ENCODE measurements at regions not wholly inside any gene's neighbourhood (a gene's known extent, or its start where the extent isn't known, plus 50 kb on each side); places are given as distances from the start of the nearest gene placed in this dataset.

DNA sequence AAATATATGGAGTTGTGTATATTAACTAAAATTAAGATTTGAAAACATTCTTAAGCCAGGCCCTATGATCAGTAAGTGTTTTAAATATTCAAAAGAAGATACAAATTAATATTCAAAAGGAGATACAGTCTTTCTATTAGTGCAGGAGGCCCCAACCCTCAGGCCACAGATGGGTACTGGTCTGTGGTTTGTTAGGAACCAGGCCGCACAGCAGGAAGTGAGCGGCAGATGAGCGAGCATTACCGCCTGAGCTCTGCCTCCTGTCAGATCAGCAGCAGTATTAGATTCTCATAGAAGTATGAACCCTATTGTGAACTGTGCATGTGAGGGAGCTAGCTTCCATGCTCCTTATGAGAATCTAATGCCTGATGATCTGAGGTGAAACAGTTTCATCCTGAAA, 232.9 kb downstream of the FOXO1 start:
- intact Hi-C loops (cut with DNase I) = no loop called here
- no peak for DNase-seq
- Histone ChIP-seq H3K27ac (no peak overlapping the region), H3K9me3 (no peaks in the 10 kb centered on the region), H3K4me3 (no peak overlapping the region), H3K27me3 (no peaks in the 10 kb centered on the region), H3K36me3 (no peaks in the 10 kb centered on the region), H3K9ac (ENCODE audit: low read depth in 2 of 2, low read length in 2 of 2) (no peak overlapping the region), H3K4me1 (no peaks in the 10 kb centered on the region)
- TF ChIP-seq, protein P1, sequence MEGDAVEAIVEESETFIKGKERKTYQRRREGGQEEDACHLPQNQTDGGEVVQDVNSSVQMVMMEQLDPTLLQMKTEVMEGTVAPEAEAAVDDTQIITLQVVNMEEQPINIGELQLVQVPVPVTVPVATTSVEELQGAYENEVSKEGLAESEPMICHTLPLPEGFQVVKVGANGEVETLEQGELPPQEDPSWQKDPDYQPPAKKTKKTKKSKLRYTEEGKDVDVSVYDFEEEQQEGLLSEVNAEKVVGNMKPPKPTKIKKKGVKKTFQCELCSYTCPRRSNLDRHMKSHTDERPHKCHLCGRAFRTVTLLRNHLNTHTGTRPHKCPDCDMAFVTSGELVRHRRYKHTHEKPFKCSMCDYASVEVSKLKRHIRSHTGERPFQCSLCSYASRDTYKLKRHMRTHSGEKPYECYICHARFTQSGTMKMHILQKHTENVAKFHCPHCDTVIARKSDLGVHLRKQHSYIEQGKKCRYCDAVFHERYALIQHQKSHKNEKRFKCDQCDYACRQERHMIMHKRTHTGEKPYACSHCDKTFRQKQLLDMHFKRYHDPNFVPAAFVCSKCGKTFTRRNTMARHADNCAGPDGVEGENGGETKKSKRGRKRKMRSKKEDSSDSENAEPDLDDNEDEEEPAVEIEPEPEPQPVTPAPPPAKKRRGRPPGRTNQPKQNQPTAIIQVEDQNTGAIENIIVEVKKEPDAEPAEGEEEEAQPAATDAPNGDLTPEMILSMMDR (IDR thresholded peaks at IDR 0.05) = no peak

DNA sequence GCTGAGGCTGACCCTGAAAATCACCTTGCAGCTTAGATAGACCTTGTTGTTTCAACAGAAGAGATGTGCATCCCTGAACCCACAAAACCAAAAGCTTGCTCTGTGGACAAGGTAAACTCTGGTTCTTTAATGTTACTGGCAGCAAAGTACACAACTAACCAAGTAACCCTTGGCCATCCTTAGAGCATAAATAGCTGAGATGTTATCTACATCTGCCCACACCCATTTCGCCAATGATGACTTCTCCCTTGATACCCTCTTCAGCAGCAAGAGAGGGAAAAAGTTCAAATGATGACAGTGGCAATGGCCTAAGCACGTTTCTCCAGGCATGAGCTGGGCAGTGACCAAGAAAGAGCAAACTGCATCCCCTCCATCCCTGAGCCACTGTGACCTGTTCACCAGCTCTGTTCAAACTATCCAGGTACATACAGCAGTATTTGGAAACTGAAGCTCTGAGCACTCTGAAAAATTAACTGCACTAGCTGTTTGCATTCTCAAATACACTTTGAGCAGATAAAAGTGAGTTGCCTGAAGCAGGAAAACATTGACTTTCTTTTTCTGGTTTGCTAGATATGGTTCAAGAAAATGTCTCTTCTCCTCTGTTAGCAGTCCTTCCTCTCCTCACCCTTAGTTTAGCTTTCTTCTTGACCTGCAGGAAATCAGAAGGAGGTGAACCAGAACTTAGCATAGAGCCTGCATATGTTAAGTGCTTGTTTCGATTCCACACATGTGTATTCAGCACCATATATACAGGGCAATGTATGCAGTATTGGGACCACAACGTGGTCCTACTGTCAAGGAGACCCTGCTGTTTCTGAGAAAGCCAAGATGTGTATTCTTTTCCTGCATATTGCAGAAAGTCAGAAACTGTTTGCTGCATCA, 231.7 kb downstream of the FOXO1 start:
- Histone ChIP-seq H3K9ac (ENCODE audit: low read depth in 2 of 2, low read length in 2 of 2) (no peak overlapping the region), H3K27ac (no peak overlapping the region), H3K4me3 (no peak overlapping the region), H3K4me1 (no peaks in the 10 kb centered on the region), H3K36me3 (no peaks in the 10 kb centered on the region), H3K9me3 (no peaks in the 10 kb centered on the region), H3K27me3 (no peaks in the 10 kb centered on the region)
- no peak for DNase-seq
- intact Hi-C loops (cut with DNase I) = no loop called here
- TF ChIP-seq, protein P1 (IDR thresholded peaks at IDR 0.05) = no peak

DNA sequence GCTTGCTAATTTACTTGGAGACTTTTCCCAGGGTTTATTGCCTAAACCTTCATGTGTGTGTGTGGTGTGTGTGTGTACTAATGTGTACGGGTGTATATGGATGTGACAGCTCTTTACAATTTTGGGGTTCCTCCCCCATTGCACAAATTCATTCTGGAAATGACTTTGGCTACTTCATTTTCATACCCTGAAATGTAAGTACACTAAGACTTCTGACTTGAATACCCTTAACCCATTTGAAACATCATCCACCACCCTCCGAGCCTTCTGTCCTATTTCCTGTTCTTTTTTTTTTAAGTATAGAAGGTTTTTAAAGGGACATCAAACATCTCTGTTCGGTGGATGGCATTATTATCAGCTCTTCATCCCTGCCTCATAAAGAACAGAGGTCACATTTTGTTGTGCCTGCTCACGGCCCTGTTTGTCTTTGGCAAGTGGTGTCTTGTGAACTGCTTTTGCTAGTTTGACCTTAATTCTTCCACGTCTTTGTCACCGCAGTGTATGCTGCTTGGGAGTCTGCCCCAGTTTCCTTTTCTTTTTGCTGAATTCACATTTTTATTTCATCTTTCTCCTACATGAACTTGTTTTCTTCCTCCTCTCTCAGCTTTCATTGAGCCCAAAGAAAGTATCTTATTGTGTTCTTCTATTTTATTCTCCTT, 228.3 kb downstream of the FOXO1 start:
- Histone ChIP-seq H3K27me3 (no peaks in the 10 kb centered on the region), H3K36me3 (no peaks in the 10 kb centered on the region), H3K4me1 (no peaks in the 10 kb centered on the region), H3K9ac (ENCODE audit: low read depth in 2 of 2, low read length in 2 of 2) (no peak overlapping the region), H3K9me3 (no peaks in the 10 kb centered on the region), H3K27ac (no peak overlapping the region), H3K4me3 (no peak overlapping the region)
- intact Hi-C loops (cut with DNase I) = no loop called here
- DNase-seq = no peak
- TF ChIP-seq, protein P1 (IDR thresholded peaks at IDR 0.05) = no peak

DNA sequence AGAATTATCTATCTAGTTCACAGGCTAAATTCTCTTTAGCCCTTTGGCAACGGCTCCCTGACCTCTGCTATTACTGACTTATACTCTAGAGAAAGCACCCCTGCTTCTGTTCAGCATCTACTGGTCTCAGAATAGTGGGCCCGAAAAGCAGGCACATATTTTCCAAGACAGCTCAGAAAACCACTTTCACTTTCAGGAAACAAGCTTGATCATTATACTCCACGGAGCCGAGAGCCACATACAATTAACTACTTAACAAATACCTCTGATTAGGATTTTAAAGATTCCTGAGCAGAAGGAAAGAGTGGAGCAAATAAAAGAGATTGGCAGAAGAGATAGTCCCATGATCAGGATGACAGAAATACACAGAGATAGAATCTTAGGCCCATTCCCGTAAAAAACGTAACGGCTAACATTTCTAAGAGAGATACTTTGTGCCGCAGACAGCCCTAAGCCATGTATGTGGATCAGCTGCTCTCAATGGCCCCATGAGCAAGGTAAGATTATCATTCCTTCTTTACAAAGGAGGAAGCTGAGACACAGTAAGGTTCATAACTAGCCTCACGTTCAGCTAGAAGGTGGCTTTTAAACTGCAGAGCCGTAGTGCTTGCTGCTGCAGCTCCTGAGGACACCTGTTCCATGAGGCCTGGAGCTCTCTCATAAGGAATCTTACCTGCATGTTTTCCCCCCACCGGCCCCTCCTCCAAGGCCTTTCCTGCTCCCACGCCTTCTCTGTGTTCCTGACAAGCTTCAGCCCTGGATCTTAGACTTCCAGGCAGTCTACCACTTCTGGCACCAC, 227.2 kb downstream of the FOXO1 start:
- intact Hi-C loops (cut with DNase I) = no loop called here
- Histone ChIP-seq H3K36me3 (no peaks in the 10 kb centered on the region), H3K27me3 (no peaks in the 10 kb centered on the region), H3K9me3 (no peaks in the 10 kb centered on the region), H3K27ac (no peak overlapping the region), H3K9ac (ENCODE audit: low read depth in 2 of 2, low read length in 2 of 2) (no peak overlapping the region), H3K4me1 (no peaks in the 10 kb centered on the region), H3K4me3 (no peak overlapping the region)
- no peak for DNase-seq
- TF ChIP-seq, protein P1 (IDR thresholded peaks at IDR 0.05) = no peak

DNA sequence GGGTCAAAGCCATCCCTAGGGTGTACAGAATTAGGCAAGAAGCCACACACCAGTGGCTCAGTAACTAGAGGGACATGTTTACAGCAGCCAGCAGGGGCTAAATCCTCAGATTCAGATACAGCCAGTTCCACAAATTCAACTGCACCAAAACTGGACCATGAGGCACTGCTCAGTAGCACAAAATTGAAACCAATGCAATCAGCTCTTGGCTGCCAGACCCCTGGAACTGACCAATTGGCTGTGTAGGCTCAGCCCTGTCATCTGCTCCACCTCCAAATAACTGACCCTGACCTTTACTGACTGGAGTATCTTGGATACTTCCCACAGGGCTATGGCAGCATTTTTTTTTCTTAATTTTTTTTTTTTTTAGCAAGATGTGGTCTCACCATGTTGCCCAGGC, 226.5 kb downstream of the FOXO1 start:
- Histone ChIP-seq H3K36me3 (no peaks in the 10 kb centered on the region), H3K27ac (no peak overlapping the region), H3K9me3 (no peaks in the 10 kb centered on the region), H3K4me1 (no peaks in the 10 kb centered on the region), H3K9ac (ENCODE audit: low read depth in 2 of 2, low read length in 2 of 2) (no peak overlapping the region), H3K4me3 (no peak overlapping the region), H3K27me3 (no peaks in the 10 kb centered on the region)
- TF ChIP-seq, protein P1 (IDR thresholded peaks at IDR 0.05) = no peak
- intact Hi-C loops (cut with DNase I) = no loop called here
- DNase-seq = no peak

All from colonic mucosa (tissue), 4 donors.